SK-N-SH treated with all-trans-retinoic acid at 6 μM for 48 hours (cell line): ENCODE measurements at regions not wholly inside any gene's neighbourhood (a gene's known extent, or its start where the extent isn't known, plus 50 kb on each side); places are given as distances from the start of the nearest gene placed in this dataset.

Experiments
- ATAC-seq: fragments of 200-7000 bp; cut with Tn5 transposase; 3 replicates; pipeline ENCODE4 v1.9.1; 2020; ENCODE audit warnings: mild to moderate bottlenecking, moderate library complexity
- ARNTL ChIP-seq: fragments of 450-650 bp; formaldehyde crosslinking; IDR thresholded peaks from 2 replicates; pipeline ENCODE4 v1.5.0; 2020; ENCODE audit warnings: low read depth, mild to moderate bottlenecking, moderate library complexity, borderline replicate concordance
- BACH2 ChIP-seq: fragments of 250-450 bp; sonication (Bioruptor Pico); IDR thresholded peaks from 2 replicates; pipeline ENCODE4 v1.9.0; 2021; ENCODE audit warnings: mild to moderate bottlenecking, borderline replicate concordance
- CREB5 ChIP-seq: fragments of 250-450 bp; sonication (Bioruptor Pico); IDR thresholded peaks from 2 replicates; pipeline ENCODE4 v1.5.1; 2020; ENCODE audit warnings: low read depth, mild to moderate bottlenecking, moderate library complexity
- CSDC2 ChIP-seq: fragments of 250-450 bp; sonication (Bioruptor Pico); IDR thresholded peaks from 2 replicates; pipeline ENCODE4 v1.5.0; 2020; ENCODE audit warnings: mild to moderate bottlenecking, moderate library complexity
- CSRNP3 ChIP-seq: fragments of 250-450 bp; sonication (Bioruptor Pico); IDR thresholded peaks from 2 replicates; pipeline ENCODE4 v1.5.1; 2021; ENCODE audit warnings: mild to moderate bottlenecking, moderate library complexity
- ISL1 ChIP-seq: fragments of 250-450 bp; sonication (Bioruptor Pico); IDR thresholded peaks from 2 replicates; pipeline ENCODE4 v2.1.2; 2022; ENCODE audit warnings: mild to moderate bottlenecking, moderate library complexity
- OSR1 ChIP-seq: fragments of 250-450 bp; sonication (Bioruptor Pico); IDR thresholded peaks from 2 replicates; pipeline ENCODE4 v1.8.0; 2022; ENCODE audit warnings: moderate library complexity, mild to moderate bottlenecking, inconsistent platforms
- PATZ1 ChIP-seq: fragments of 250-450 bp; sonication (Bioruptor Pico); IDR thresholded peaks from 2 replicates; pipeline ENCODE4 v1.8.0; 2020; ENCODE audit warnings: mild to moderate bottlenecking, moderate library complexity, borderline replicate concordance
- POU6F1 ChIP-seq: fragments of 250-450 bp; sonication (Bioruptor Pico); IDR thresholded peaks from 2 replicates; pipeline ENCODE4 v1.8.0; 2021; ENCODE audit warnings: low read depth, mild to moderate bottlenecking, moderate library complexity, borderline replicate concordance
- PPARA ChIP-seq: fragments of 250-450 bp; sonication (Bioruptor Pico); IDR thresholded peaks from 2 replicates; pipeline ENCODE4 v1.5.0; 2020; ENCODE audit warnings: mild to moderate bottlenecking, borderline replicate concordance
- RARB ChIP-seq: fragments of 250-450 bp; sonication (Bioruptor Pico); IDR thresholded peaks from 2 replicates; pipeline ENCODE4 v1.8.0; 2021; ENCODE audit warnings: mild to moderate bottlenecking, moderate library complexity
- TCF4 ChIP-seq: fragments of 250-450 bp; sonication (Bioruptor Pico); IDR thresholded peaks from 2 replicates; pipeline ENCODE4 v1.8.0; 2021; ENCODE audit warnings: mild to moderate bottlenecking, moderate library complexity, borderline replicate concordance
- TSHZ2 ChIP-seq: fragments of 250-450 bp; sonication (Bioruptor Pico); IDR thresholded peaks from 2 replicates; pipeline ENCODE4 v1.5.0; 2020; ENCODE audit warnings: mild to moderate bottlenecking, moderate library complexity
- ZC3H10 ChIP-seq: fragments of 250-450 bp; sonication (Bioruptor Pico); IDR thresholded peaks from 2 replicates; pipeline ENCODE4 v1.5.1; 2021; ENCODE audit warnings: mild to moderate bottlenecking, moderate library complexity
- ZFP3 ChIP-seq: fragments of 250-450 bp; sonication (Bioruptor Pico); IDR thresholded peaks from 2 replicates; pipeline ENCODE4 v1.5.0; 2020; ENCODE audit warnings: mild to moderate bottlenecking, moderate library complexity
- ZFP30 ChIP-seq: fragments of 450-650 bp; formaldehyde crosslinking; IDR thresholded peaks from 2 replicates; pipeline ENCODE4 v1.5.0; 2022; ENCODE audit warnings: mild to moderate bottlenecking, moderate library complexity
- ZNF565 ChIP-seq: fragments of 450-650 bp; formaldehyde crosslinking; conservative IDR thresholded peaks from 2 replicates; pipeline ENCODE4 v1.5.0; 2020; ENCODE audit warnings: low read depth, mild to moderate bottlenecking, moderate library complexity
- ZNF70 ChIP-seq: fragments of 450-650 bp; formaldehyde crosslinking; IDR thresholded peaks from 2 replicates; pipeline ENCODE4 v1.5.0; 2020; ENCODE audit warnings: mild to moderate bottlenecking, moderate library complexity

- ATAC-seq: no peak
- TF ChIP-seq POU6F1: no peak
- no peak for TF ChIP-seq ZFP30
- no peak for TF ChIP-seq BACH2 (CRISPR knock-in tag)
Measured at GRCh38 chr6:91654357-91654756, 1067.5 kb upstream of the MAP3K7 start.

GRCh38 chr6:91653895-91654294 lies 1067.0 kb upstream of the MAP3K7 start:
- no peak for ATAC-seq
- TF ChIP-seq POU6F1 (no peak), RARB (CRISPR knock-in tag) (no peak), PPARA (CRISPR knock-in tag) (no peak), TSHZ2 (CRISPR knock-in tag) (no peak), ISL1 (CRISPR knock-in tag) (no peak), OSR1 (no peak), ZNF565 (CRISPR knock-in tag) (no peak)

- TF ChIP-seq TCF4 (no peak), ZNF70 (CRISPR knock-in tag) (no peak), POU6F1 (no peak), PPARA (CRISPR knock-in tag) (no peak), ZFP3 (CRISPR knock-in tag) (no peak), ZC3H10 (no peak), RARB (CRISPR knock-in tag) (no peak), OSR1 (no peak), CREB5 (no peak), CSRNP3 (CRISPR knock-in tag) (no peak), ISL1 (CRISPR knock-in tag) (no peak), PATZ1 (no peak), TSHZ2 (CRISPR knock-in tag) (no peak), BACH2 (CRISPR knock-in tag) (no peak), ARNTL (CRISPR knock-in tag) (no peak), CSDC2 (CRISPR knock-in tag) (no peak)
- no peak for ATAC-seq
Measured at GRCh38 chr6:91653076-91653723, 1066.3 kb upstream of the MAP3K7 start.
